Stimulated activated memory B cell treated with anti-CD40 and anti-IgM and Interleukin-4, amounts not matched to agents 10 μg/mL and 1 μg/mL and 100 μg/mL, for 72 hours (primary cell): ENCODE measurements at regions not wholly inside any gene's neighbourhood (a gene's known extent, or its start where the extent isn't known, plus 50 kb on each side); places are given as distances from the start of the nearest gene placed in this dataset.

Experiments
- ATAC-seq: fragments of 150-1000 bp; cut with Tn5 transposase; 2 replicates; pipeline ENCODE4 v1.10.0; 2021
- H3K27ac Mint-ChIP-seq: one replicate; pipeline ENCODE4 v1.8.0; 2022; ENCODE audit warnings: mild to moderate bottlenecking, mixed read lengths
- H3K27me3 Mint-ChIP-seq: one replicate; pipeline ENCODE4 v1.8.0; 2022; ENCODE audit warnings: mixed read lengths
- H3K36me3 Mint-ChIP-seq: one replicate; pipeline ENCODE4 v1.8.0; 2022; ENCODE audit warnings: mixed read lengths
- H3K4me1 Mint-ChIP-seq: one replicate; pipeline ENCODE4 v1.8.0; 2022; ENCODE audit warnings: mixed read lengths
- H3K4me3 Mint-ChIP-seq: one replicate; pipeline ENCODE4 v1.8.0; 2022; ENCODE audit warnings: mild to moderate bottlenecking, moderate library complexity, mixed read lengths
- H3K9me3 Mint-ChIP-seq: one replicate; pipeline ENCODE4 v1.8.0; 2022; ENCODE audit warnings: mixed read lengths

GRCh38 chr4:152165846-152166245 is 370.0 kb downstream of the FBXW7 start:
- no peak for ATAC-seq
- H3K36me3 Mint-ChIP-seq, result no peaks in the 10 kb centered on the region
- peaks cover 65% of the 10 kb centered on the region for H3K27me3 Mint-ChIP-seq
- H3K4me3 Mint-ChIP-seq, result no peak overlapping the region
- H3K9me3 Mint-ChIP-seq, result no peaks in the 10 kb centered on the region
- H3K27ac Mint-ChIP-seq, result no peak overlapping the region
- no peaks in the 10 kb centered on the region for H3K4me1 Mint-ChIP-seq

- H3K27ac Mint-ChIP-seq, result no peak overlapping the region
- peaks cover 69% of the 10 kb centered on the region for H3K27me3 Mint-ChIP-seq
- no peak overlapping the region for H3K4me3 Mint-ChIP-seq
- no peaks in the 10 kb centered on the region for H3K4me1 Mint-ChIP-seq
- H3K9me3 Mint-ChIP-seq, result no peaks in the 10 kb centered on the region
- no peaks in the 10 kb centered on the region for H3K36me3 Mint-ChIP-seq
- ATAC-seq, result no peak
Observed at GRCh38 chr4:152165146-152165545, 370.7 kb downstream of the FBXW7 start.

- Mint-ChIP-seq H3K9me3 (no peaks in the 10 kb centered on the region), H3K27me3 (peaks cover 68% of the 10 kb centered on the region)
Observed at GRCh38 chr4:152164561-152164960, 371.3 kb downstream of the FBXW7 start.

GRCh38 chr4:152162331-152162697 is 373.6 kb downstream of the FBXW7 start:
- Mint-ChIP-seq H3K4me3 (no peak overlapping the region), H3K27ac (no peak overlapping the region), H3K9me3 (no peaks in the 10 kb centered on the region), H3K36me3 (no peaks in the 10 kb centered on the region), H3K27me3 (peaks cover 46% of the 10 kb centered on the region), H3K4me1 (no peaks in the 10 kb centered on the region)
- no peak for ATAC-seq

More at GRCh38 chr4:152164561-152164960, 371.3 kb downstream of the FBXW7 start:
- Mint-ChIP-seq H3K36me3 (no peaks in the 10 kb centered on the region), H3K27ac (no peak overlapping the region), H3K4me1 (no peaks in the 10 kb centered on the region), H3K4me3 (no peak overlapping the region)
- no peak for ATAC-seq

- Mint-ChIP-seq H3K27me3 (peaks cover 44% of the 10 kb centered on the region), H3K36me3 (no peaks in the 10 kb centered on the region), H3K4me1 (no peaks in the 10 kb centered on the region), H3K4me3 (no peak overlapping the region), H3K27ac (no peak overlapping the region), H3K9me3 (no peaks in the 10 kb centered on the region)
- ATAC-seq, result no peak
Observed at GRCh38 chr4:152161676-152162330, 374.1 kb downstream of the FBXW7 start.

GRCh38 chr4:152160225-152160800 is 375.6 kb downstream of the FBXW7 start:
- no peaks in the 10 kb centered on the region for H3K36me3 Mint-ChIP-seq
- no peak for ATAC-seq
- no peak overlapping the region for H3K4me3 Mint-ChIP-seq
- H3K27me3 Mint-ChIP-seq, result peaks cover 36% of the 10 kb centered on the region
- no peaks in the 10 kb centered on the region for H3K4me1 Mint-ChIP-seq
- H3K9me3 Mint-ChIP-seq, result no peaks in the 10 kb centered on the region
- no peak overlapping the region for H3K27ac Mint-ChIP-seq

- ATAC-seq, result no peak
- Mint-ChIP-seq H3K27me3 (peaks cover 36% of the 10 kb centered on the region), H3K27ac (no peak overlapping the region), H3K4me1 (no peaks in the 10 kb centered on the region), H3K36me3 (no peaks in the 10 kb centered on the region), H3K9me3 (no peaks in the 10 kb centered on the region), H3K4me3 (no peak overlapping the region)
Observed at GRCh38 chr4:152159773-152160172, 376.1 kb downstream of the FBXW7 start.

GRCh38 chr4:152158225-152158624 is 377.7 kb downstream of the FBXW7 start:
- no peaks in the 10 kb centered on the region for H3K9me3 Mint-ChIP-seq
- H3K27ac Mint-ChIP-seq, result no peak overlapping the region
- peaks cover 23% of the 10 kb centered on the region for H3K27me3 Mint-ChIP-seq
- H3K36me3 Mint-ChIP-seq, result no peaks in the 10 kb centered on the region
- no peak for ATAC-seq
- H3K4me3 Mint-ChIP-seq, result no peak overlapping the region
- H3K4me1 Mint-ChIP-seq, result no peaks in the 10 kb centered on the region

- ATAC-seq, result no peak
- H3K36me3 Mint-ChIP-seq, result no peaks in the 10 kb centered on the region
- no peak overlapping the region for H3K4me3 Mint-ChIP-seq
- no peak overlapping the region for H3K27ac Mint-ChIP-seq
- H3K9me3 Mint-ChIP-seq, result no peaks in the 10 kb centered on the region
- H3K4me1 Mint-ChIP-seq, result no peaks in the 10 kb centered on the region
- H3K27me3 Mint-ChIP-seq, result peaks cover 19% of the 10 kb centered on the region
Observed at GRCh38 chr4:152157629-152158028, 378.3 kb downstream of the FBXW7 start.

- no peaks in the 10 kb centered on the region for H3K9me3 Mint-ChIP-seq
- peaks cover 10% of the 10 kb centered on the region for H3K27me3 Mint-ChIP-seq
- no peak overlapping the region for H3K4me3 Mint-ChIP-seq
- ATAC-seq, result no peak
- no peaks in the 10 kb centered on the region for H3K36me3 Mint-ChIP-seq
- H3K27ac Mint-ChIP-seq, result no peak overlapping the region
- H3K4me1 Mint-ChIP-seq, result no peaks in the 10 kb centered on the region
Observed at GRCh38 chr4:152156442-152156841, 379.4 kb downstream of the FBXW7 start.

- Mint-ChIP-seq H3K27ac (no peak overlapping the region), H3K9me3 (no peaks in the 10 kb centered on the region)
Observed at GRCh38 chr4:152155070-152155469, 380.8 kb downstream of the FBXW7 start.

GRCh38 chr4:152154433-152154832 is 381.5 kb downstream of the FBXW7 start:
- no peaks in the 10 kb centered on the region for H3K36me3 Mint-ChIP-seq
- H3K27me3 Mint-ChIP-seq, result peaks cover 15% of the 10 kb centered on the region
- H3K4me3 Mint-ChIP-seq, result no peak overlapping the region
- H3K9me3 Mint-ChIP-seq, result no peaks in the 10 kb centered on the region
- no peak for ATAC-seq
- no peaks in the 10 kb centered on the region for H3K4me1 Mint-ChIP-seq
- H3K27ac Mint-ChIP-seq, result no peak overlapping the region

More at GRCh38 chr4:152155070-152155469, 380.8 kb downstream of the FBXW7 start:
- no peak for ATAC-seq
- Mint-ChIP-seq H3K36me3 (no peaks in the 10 kb centered on the region), H3K4me1 (no peaks in the 10 kb centered on the region), H3K27me3 (peaks cover 9% of the 10 kb centered on the region), H3K4me3 (no peak overlapping the region)

- Mint-ChIP-seq H3K9me3 (no peaks in the 10 kb centered on the region), H3K27ac (no peak overlapping the region), H3K36me3 (no peaks in the 10 kb centered on the region), H3K4me3 (no peak overlapping the region), H3K4me1 (no peaks in the 10 kb centered on the region), H3K27me3 (peaks cover 16% of the 10 kb centered on the region)
- ATAC-seq, result no peak
Observed at GRCh38 chr4:152153476-152154270, 382.2 kb downstream of the FBXW7 start.

- no peaks in the 10 kb centered on the region for H3K4me1 Mint-ChIP-seq
- H3K27ac Mint-ChIP-seq, result no peak overlapping the region
- no peak for ATAC-seq
- no peaks in the 10 kb centered on the region for H3K36me3 Mint-ChIP-seq
- H3K4me3 Mint-ChIP-seq, result no peak overlapping the region
- H3K27me3 Mint-ChIP-seq, result peaks cover 16% of the 10 kb centered on the region
- peaks cover 9% of the 10 kb centered on the region for H3K9me3 Mint-ChIP-seq
Observed at GRCh38 chr4:152150214-152150613, 385.7 kb downstream of the FBXW7 start.

GRCh38 chr4:152149745-152150144 is 386.1 kb downstream of the FBXW7 start:
- peaks cover 11% of the 10 kb centered on the region for H3K9me3 Mint-ChIP-seq
- no peak overlapping the region for H3K27ac Mint-ChIP-seq
- H3K27me3 Mint-ChIP-seq, result peaks cover 16% of the 10 kb centered on the region
- no peaks in the 10 kb centered on the region for H3K36me3 Mint-ChIP-seq
- H3K4me1 Mint-ChIP-seq, result no peaks in the 10 kb centered on the region
- ATAC-seq, result no peak
- no peak overlapping the region for H3K4me3 Mint-ChIP-seq

- no peak overlapping the region for H3K4me3 Mint-ChIP-seq
- peaks cover 16% of the 10 kb centered on the region for H3K27me3 Mint-ChIP-seq
- H3K9me3 Mint-ChIP-seq, result peaks cover 15% of the 10 kb centered on the region
- H3K4me1 Mint-ChIP-seq, result no peaks in the 10 kb centered on the region
- no peak for ATAC-seq
- no peak overlapping the region for H3K27ac Mint-ChIP-seq
- H3K36me3 Mint-ChIP-seq, result no peaks in the 10 kb centered on the region
Observed at GRCh38 chr4:152148057-152148456, 387.2 kb upstream of the GATB start.
